Colonic mucosa (tissue), 4 donors: ENCODE measurements at regions not wholly inside any gene's neighbourhood (a gene's known extent, or its start where the extent isn't known, plus 50 kb on each side); places are given as distances from the start of the nearest gene placed in this dataset.

ENCODE experiments used
- DNase-seq: peaks from one replicate; pipeline ENCODE4 v3.0.0-alpha.2; 2020
- H3K27ac ChIP-seq: fragments of 200-600 bp; one replicate; pipeline ENCODE4 v1.8.0; 2021
- H3K27me3 ChIP-seq: fragments of 200-600 bp; one replicate; pipeline ENCODE4 v1.8.0; 2021
- H3K36me3 ChIP-seq: fragments of 200-600 bp; one replicate; pipeline ENCODE4 v1.8.0; 2021
- H3K4me1 ChIP-seq: fragments of 200-600 bp; one replicate; pipeline ENCODE4 v1.8.0; 2021; ENCODE audit warnings: mild to moderate bottlenecking
- H3K4me3 ChIP-seq: fragments of 200-600 bp; one replicate; pipeline ENCODE4 v1.8.0; 2021
- H3K9ac ChIP-seq, 2 donors: one replicate each; pipeline ENCODE4 v1.7.0; 2013; ENCODE audit warnings: control low read depth in 2 of 2, low read depth in 2 of 2, low read length in 2 of 2
- H3K9me3 ChIP-seq: fragments of 200-600 bp; one replicate; pipeline ENCODE4 v1.8.0; 2021
- CTCF ChIP-seq: fragments of 200-600 bp; IDR thresholded peaks from one replicate; pipeline ENCODE4 v1.8.0; 2022; ENCODE audit warnings: antibody characterized with exemption, mild to moderate bottlenecking
- intact Hi-C: fragments of 100-400 bp; cut with DNase I; formaldehyde crosslinking; loops from one replicate; pipeline ENCODE4 v1.14.1; 2022
- donor health status: healthy.
- donor health status: DM: no; HTN: no; CAD: no.
- donor health status: DM: no; HTN: no; CAD: no.

GRCh38 chr3:137061186-137061585 is 103.4 kb downstream of the IL20RB start:
- Histone ChIP-seq H3K9ac (no peak overlapping the region), H3K4me3 (no peak overlapping the region), H3K4me1 (no peaks in the 10 kb centered on the region), H3K27ac (no peak overlapping the region), H3K27me3 (no peaks in the 10 kb centered on the region), H3K36me3 (no peaks in the 10 kb centered on the region), H3K9me3 (no peaks in the 10 kb centered on the region)
- DNase-seq: no peak
- intact Hi-C loops: no loop called here
- TF ChIP-seq CTCF: no peak

- Histone ChIP-seq H3K9me3 (no peaks in the 10 kb centered on the region), H3K4me1 (no peaks in the 10 kb centered on the region), H3K4me3 (no peak overlapping the region), H3K27me3 (no peaks in the 10 kb centered on the region), H3K9ac (no peak overlapping the region), H3K36me3 (no peaks in the 10 kb centered on the region), H3K27ac (no peak overlapping the region)
- no peak for TF ChIP-seq CTCF
- DNase-seq: no peak
- intact Hi-C loops: no loop called here
Observed at GRCh38 chr3:137062250-137062649, 104.5 kb downstream of the IL20RB start.

GRCh38 chr3:137065381-137065780 is 107.6 kb downstream of the IL20RB start:
- Histone ChIP-seq H3K4me1 (no peaks in the 10 kb centered on the region), H3K27ac (no peak overlapping the region)
- intact Hi-C loops: no loop called here

GRCh38 chr3:137066092-137066491 is 108.3 kb downstream of the IL20RB start:
- Histone ChIP-seq H3K9ac (no peak overlapping the region), H3K27me3 (no peaks in the 10 kb centered on the region), H3K4me1 (no peaks in the 10 kb centered on the region), H3K9me3 (no peaks in the 10 kb centered on the region), H3K27ac (no peak overlapping the region), H3K4me3 (no peak overlapping the region), H3K36me3 (no peaks in the 10 kb centered on the region)
- intact Hi-C loops: no loop called here
- no peak for DNase-seq
- no peak for TF ChIP-seq CTCF

More at GRCh38 chr3:137065381-137065780, 107.6 kb downstream of the IL20RB start:
- H3K27me3 ChIP-seq: no peaks in the 10 kb centered on the region
- no peaks in the 10 kb centered on the region for H3K9me3 ChIP-seq
- H3K9ac ChIP-seq: no peak overlapping the region
- no peak overlapping the region for H3K4me3 ChIP-seq
- no peaks in the 10 kb centered on the region for H3K36me3 ChIP-seq
- TF ChIP-seq CTCF: no peak
- DNase-seq: no peak

GRCh38 chr3:137071104-137071503 is 113.3 kb downstream of the IL20RB start:
- Histone ChIP-seq H3K4me1 (no peaks in the 10 kb centered on the region), H3K9me3 (no peaks in the 10 kb centered on the region), H3K36me3 (no peaks in the 10 kb centered on the region), H3K9ac (no peak overlapping the region), H3K27me3 (no peaks in the 10 kb centered on the region), H3K27ac (no peak overlapping the region), H3K4me3 (no peak overlapping the region)
- no peak for TF ChIP-seq CTCF
- DNase-seq: no peak
- intact Hi-C loops: no loop called here

GRCh38 chr3:137075020-137075419 is 117.2 kb downstream of the IL20RB start:
- Histone ChIP-seq H3K9ac (no peak overlapping the region), H3K4me3 (no peak overlapping the region)

More at GRCh38 chr3:137075020-137075419, 117.2 kb downstream of the IL20RB start:
- no peaks in the 10 kb centered on the region for H3K27me3 ChIP-seq
- H3K36me3 ChIP-seq: no peaks in the 10 kb centered on the region
- TF ChIP-seq CTCF: no peak
- no peak for DNase-seq
- H3K4me1 ChIP-seq: no peaks in the 10 kb centered on the region
- H3K9me3 ChIP-seq: no peaks in the 10 kb centered on the region
- H3K27ac ChIP-seq: no peak overlapping the region
- intact Hi-C loops: no loop called here
